HG03469 (cell line): ENCODE measurements at regions not wholly inside any gene's neighbourhood (a gene's known extent, or its start where the extent isn't known, plus 50 kb on each side); places are given as distances from the start of the nearest gene placed in this dataset.
"Not testable (repeated sequence)": the region's sequence is repeated elsewhere in the genome, so short reads cannot be mapped to it uniquely, and the experiment has no call there.

Source experiments
- ATAC-seq: cut with Tn5 transposase; IDR thresholded peaks from one replicate; pipeline ENCODE4 v1.9.1; 2021; ENCODE audit warnings: mild to moderate bottlenecking, moderate library complexity, moderate number of reproducible peaks; ENCODE audit not compliant: unreplicated experiment

DNA sequence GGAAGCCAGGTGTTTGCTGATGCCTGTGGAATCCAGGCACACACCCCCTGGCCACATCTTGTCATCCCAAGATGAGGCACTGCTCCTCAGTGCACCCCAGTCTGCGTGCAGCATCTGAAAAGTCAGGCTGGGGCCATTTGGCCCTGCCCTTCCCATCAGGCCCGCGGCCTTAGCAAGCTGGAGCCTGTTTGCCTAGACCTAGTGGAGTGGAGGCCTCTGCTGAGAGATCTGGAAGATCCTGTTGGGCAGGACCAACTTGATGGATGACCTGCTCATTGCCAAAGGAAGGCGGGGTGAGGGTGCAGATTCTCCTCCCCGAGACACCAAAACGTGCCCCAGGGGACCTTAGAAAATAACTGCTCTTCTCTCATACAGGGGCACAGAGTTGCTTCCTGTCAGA is 220.2 kb downstream of the SHQ1 start:
- no peak for ATAC-seq

DNA sequence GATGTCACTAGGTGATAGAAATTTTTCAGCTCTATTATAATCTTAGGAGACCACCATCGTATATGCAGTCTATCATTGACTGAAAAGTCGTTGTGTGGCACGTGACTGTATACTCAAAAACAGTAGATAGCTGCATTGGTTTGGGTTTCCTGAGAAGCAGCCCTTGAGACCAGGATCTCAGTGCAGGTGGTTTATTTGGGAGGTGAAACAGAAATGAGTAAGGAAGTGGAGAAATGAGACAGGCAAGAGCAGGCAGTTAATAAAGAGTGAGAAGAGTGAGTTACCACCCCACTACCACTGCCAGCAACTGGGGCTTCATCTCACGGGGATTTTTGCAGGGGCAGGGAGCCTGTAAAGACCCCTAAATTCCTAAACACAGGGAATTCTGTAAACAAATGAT is 221.0 kb downstream of the SHQ1 start:
- no peak for ATAC-seq

DNA sequence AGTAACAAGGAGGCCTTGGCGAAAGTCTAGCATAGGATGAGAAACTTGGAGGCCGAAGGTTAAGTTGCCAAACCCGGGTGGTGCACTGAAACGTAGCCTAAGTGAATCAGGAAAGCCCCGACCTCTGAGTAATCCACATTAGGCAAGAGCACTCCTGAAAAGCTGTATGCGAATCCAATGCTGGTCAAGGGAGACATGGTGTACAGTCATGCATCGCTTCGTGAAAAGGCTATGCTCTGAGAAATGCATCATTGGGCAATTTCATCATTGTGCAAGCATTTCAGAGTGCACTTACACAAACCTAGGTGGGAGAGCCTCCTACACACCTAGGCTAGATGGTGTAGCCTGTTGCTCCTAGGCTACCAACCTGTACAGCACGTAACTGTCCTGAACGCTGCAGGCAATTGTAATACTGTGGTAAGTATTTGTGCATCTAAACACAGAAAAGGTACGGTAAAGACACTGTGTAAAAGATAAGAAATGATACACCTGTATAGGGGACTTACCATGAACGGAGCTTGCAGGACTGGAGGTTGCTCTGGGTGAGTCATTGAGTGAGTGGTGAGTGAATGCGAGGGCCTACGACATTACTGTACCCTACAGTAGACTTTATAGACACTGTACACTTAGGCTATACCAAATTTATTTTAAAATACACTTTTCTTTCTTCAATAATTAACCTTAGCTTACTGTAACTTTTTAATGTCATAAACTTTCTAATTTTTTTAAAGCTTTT is 222.5 kb downstream of the SHQ1 start:
- ATAC-seq: no peak

DNA sequence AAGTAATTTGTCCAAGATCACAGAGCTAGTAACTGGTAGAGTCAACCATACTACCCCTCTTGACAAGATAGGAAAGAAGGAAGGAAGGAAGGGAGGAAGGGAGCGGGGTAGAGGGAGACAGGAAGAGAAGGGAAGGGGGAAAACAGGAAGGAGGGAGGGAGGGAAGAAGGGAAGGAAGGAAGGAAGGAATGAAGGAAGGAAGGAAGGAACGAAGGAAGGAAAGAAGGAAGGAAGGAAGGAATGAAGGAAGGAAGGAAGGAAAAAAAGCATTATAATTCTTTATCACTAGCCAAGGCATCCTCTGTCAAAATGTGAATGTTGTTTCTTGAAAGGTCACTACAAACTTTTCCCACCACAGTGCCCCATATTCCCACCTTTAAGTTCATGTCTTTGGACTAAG is 223.6 kb downstream of the SHQ1 start:
- ATAC-seq: no peak

GRCh38 chr3:72618739-72619138 is 229.5 kb downstream of the SHQ1 start:
- ATAC-seq: no peak

- no peak for ATAC-seq
These were observed 230.7 kb downstream of the SHQ1 start for GRCh38 chr3:72617424-72618024.

GRCh38 chr3:72615776-72616175 is 232.5 kb downstream of the SHQ1 start:
- ATAC-seq: no peak

- ATAC-seq: no peak
These were observed 233.1 kb downstream of the SHQ1 start for GRCh38 chr3:72615182-72615581.

GRCh38 chr3:72614394-72615074 is 233.7 kb downstream of the SHQ1 start:
- no peak for ATAC-seq

DNA sequence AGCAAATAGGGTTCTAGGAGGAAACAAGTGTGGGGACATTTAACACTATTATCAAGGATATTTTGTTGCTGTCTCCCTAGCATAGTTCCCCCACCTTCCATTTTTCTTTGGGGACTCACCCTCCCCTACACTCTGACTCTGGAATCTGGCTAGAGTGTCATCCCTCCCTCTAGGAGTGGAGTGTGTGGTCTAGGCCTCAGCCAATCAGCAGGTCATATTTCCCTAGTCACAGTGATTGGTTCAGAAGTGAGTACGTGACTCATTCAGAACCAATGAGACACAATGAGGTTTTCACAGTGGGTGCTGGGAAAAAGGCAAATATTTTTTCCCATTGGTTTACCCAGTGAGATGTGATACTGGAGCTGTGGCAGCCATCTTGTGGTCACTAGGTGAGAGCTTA is 234.4 kb downstream of the SHQ1 start:
- no peak for ATAC-seq

DNA sequence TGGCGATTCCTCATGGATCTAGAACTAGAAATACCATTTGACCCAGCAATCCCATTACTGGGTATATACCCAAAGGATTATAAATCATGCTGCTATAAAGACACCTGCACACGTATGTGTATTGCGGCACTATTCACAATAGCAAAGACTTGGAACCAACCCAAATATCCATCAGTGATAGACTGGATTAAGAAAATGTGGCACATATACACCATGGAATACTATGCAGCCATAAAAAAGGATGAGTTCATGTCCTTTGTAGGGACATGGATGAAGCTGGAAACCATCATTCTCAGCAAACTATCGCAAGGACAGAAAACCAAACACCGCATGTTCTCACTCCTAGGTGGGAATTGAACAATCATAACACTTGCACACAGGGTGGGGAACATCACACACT is 239.1 kb downstream of the SHQ1 start:
- ATAC-seq: not testable (repeated sequence)

GRCh38 chr3:72606005-72606800 is 242.0 kb downstream of the SHQ1 start:
- ATAC-seq: no peak

GRCh38 chr3:72604328-72604727 is 243.9 kb downstream of the SHQ1 start:
- ATAC-seq: no peak

- ATAC-seq: no peak
These were observed 246.1 kb downstream of the SHQ1 start for GRCh38 chr3:72601983-72602750.

GRCh38 chr3:72601060-72601459 is 247.2 kb downstream of the SHQ1 start:
- no peak for ATAC-seq

- ATAC-seq: no peak
These were observed 250.5 kb downstream of the SHQ1 start for GRCh38 chr3:72597756-72598195.

DNA sequence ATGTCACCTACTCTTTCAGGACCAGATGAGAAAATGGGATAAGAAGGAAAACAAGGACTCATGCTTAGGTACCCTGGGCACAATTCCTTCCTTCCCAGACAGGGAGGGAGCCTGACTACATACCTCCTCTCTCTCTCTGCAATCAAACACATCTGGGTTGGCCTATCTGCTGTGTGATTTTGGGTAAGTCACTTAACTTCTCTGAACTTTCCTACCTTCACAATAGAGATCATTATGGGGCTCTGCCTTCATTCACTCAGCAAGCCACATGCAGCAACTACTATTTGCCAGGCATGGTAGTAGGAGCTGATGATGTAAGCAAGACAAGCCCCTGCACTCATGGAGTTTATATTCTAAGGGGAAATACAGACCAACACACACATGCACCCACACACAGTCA is 251.2 kb downstream of the SHQ1 start:
- no peak for ATAC-seq

DNA sequence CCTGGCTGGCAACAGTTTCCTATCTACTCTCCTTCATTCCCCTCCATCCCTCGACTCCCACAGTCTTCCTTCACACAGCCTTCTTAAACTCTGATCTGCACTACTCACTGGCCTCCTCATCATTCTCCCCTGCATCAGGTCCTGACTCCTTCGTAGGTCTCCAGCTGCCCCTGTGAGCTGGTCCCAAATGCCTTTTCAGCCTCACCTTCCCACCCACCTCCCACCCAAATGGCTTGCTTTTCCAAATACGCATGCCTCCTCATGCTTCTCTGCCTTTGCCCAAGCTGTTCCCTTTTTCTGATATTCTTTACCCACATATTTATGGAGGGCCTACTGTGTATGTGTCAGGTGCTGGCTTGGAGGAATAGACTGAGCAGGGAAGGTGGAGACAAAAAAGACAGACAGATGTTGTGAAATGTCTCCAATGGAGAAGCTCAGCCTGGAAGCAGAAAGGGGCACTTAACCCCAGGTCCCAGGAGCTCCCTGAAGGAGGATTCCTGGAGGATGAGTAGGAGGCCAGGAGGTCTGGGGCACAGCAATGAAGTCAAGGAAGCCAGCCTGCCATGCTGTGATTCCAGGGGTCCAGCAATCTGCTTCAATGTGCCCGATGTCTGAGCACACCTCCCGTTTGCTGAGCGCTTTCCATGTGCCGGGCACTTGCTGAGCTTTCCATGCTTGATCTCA is 252.2 kb downstream of the SHQ1 start:
- no peak for ATAC-seq

DNA sequence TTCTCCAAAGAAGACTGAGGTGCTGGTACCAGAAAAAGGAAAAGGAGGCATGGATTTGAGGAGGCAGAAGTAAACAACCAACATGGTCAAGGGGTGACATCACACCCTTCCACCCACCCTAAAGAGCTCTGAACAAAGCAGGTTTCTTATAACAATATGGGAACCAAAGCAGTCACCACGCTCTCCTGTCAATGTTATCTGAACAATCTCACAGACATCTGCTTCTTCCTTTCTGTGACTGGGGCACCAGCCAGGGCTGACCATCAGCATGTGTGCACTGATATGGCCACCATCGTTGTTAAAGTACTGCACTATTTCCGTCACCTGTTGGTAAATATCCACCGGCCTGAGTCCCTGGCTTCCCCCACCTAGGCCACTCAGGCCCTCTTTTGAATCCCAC is 252.9 kb downstream of the SHQ1 start:
- ATAC-seq: no peak

- ATAC-seq: no peak
These were observed 253.5 kb downstream of the SHQ1 start for GRCh38 chr3:72594615-72595215.
